Transverse colon (tissue), 4 donors: ENCODE measurements at regions not wholly inside any gene's neighbourhood (a gene's known extent, or its start where the extent isn't known, plus 50 kb on each side); places are given as distances from the start of the nearest gene placed in this dataset.

Experiments used
- EP300 ChIP-seq: sonication (generic); formaldehyde crosslinking; IDR thresholded peaks from one replicate; pipeline ENCODE4 v1.6.1; 2017; ENCODE audit warnings: antibody characterized with exemption, low read depth
- POLR2A ChIP-seq: fragments of 450-650 bp; IDR thresholded peaks from one replicate; pipeline ENCODE4 v1.6.1; 2016; ENCODE audit warnings: antibody characterized with exemption, mild to moderate bottlenecking, moderate library complexity
- POLR2AphosphoS5 ChIP-seq, 3 donors: sonication (generic); formaldehyde crosslinking; IDR thresholded peaks; one replicate each; pipeline ENCODE4 v1.6.1; 2016; ENCODE audit warnings: antibody characterized with exemption in 3 of 3
- TF ChIP-seq, protein P1 (sequence below), 5 experiments: fragments of 200-600 bp in 3 of 5; fragments of 450-650 bp in 2 of 5; sonication (generic) in 3 of 5; IDR thresholded peaks; 1 replicate in 2 of 5; 2 replicates in 3 of 5; pipeline ENCODE4 v1.5.1; 2016 to 2017; ENCODE audit warnings: antibody characterized with exemption in 5 of 5, inconsistent platforms in 3 of 5, mild to moderate bottlenecking in 2 of 5, moderate library complexity in 1 of 5

DNA sequence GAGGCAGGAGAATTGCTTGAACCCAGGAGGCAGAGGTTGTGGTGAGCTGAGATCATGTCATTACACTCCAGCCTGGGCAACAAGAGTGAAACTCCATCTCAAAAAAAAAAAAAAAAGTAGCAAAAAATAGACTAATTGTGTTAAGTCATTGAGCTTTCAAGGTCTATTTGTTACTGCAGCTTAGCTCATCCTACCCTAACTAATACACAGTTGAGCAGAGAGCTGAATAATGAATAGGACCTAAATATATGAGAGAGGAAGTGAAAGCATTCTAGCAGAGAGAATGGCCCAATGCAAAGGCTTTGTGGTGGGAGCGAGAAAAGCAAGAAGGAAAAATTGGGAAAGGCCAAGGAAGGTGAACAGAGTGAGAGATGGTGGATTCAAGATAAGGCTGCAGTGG lies 128.3 kb downstream of the AXIN2 start:
- TF ChIP-seq, protein P1, sequence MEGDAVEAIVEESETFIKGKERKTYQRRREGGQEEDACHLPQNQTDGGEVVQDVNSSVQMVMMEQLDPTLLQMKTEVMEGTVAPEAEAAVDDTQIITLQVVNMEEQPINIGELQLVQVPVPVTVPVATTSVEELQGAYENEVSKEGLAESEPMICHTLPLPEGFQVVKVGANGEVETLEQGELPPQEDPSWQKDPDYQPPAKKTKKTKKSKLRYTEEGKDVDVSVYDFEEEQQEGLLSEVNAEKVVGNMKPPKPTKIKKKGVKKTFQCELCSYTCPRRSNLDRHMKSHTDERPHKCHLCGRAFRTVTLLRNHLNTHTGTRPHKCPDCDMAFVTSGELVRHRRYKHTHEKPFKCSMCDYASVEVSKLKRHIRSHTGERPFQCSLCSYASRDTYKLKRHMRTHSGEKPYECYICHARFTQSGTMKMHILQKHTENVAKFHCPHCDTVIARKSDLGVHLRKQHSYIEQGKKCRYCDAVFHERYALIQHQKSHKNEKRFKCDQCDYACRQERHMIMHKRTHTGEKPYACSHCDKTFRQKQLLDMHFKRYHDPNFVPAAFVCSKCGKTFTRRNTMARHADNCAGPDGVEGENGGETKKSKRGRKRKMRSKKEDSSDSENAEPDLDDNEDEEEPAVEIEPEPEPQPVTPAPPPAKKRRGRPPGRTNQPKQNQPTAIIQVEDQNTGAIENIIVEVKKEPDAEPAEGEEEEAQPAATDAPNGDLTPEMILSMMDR (IDR thresholded peaks at IDR 0.05), result no peak
- no peak for TF ChIP-seq EP300
- TF ChIP-seq POLR2A, result no peak
- TF ChIP-seq POLR2AphosphoS5 (IDR thresholded peaks at IDR 0.05), result no peak
